GM12873 (cell line): ENCODE measurements at regions not wholly inside any gene's neighbourhood (a gene's known extent, or its start where the extent isn't known, plus 50 kb on each side); places are given as distances from the start of the nearest gene placed in this dataset.

Experiments
- TF ChIP-seq, protein P1 (sequence below): IDR thresholded peaks from 2 replicates; pipeline ENCODE4 v1.5.1; 2012; ENCODE audit warnings: low read depth, mild to moderate bottlenecking, moderate library complexity, low read length, control low read depth; ENCODE audit not compliant: insufficient read depth; ENCODE audit errors: missing control alignments

GRCh38 chr13:109629737-109630136 lies 156.6 kb downstream of the IRS2 start:
- TF ChIP-seq, protein P1, sequence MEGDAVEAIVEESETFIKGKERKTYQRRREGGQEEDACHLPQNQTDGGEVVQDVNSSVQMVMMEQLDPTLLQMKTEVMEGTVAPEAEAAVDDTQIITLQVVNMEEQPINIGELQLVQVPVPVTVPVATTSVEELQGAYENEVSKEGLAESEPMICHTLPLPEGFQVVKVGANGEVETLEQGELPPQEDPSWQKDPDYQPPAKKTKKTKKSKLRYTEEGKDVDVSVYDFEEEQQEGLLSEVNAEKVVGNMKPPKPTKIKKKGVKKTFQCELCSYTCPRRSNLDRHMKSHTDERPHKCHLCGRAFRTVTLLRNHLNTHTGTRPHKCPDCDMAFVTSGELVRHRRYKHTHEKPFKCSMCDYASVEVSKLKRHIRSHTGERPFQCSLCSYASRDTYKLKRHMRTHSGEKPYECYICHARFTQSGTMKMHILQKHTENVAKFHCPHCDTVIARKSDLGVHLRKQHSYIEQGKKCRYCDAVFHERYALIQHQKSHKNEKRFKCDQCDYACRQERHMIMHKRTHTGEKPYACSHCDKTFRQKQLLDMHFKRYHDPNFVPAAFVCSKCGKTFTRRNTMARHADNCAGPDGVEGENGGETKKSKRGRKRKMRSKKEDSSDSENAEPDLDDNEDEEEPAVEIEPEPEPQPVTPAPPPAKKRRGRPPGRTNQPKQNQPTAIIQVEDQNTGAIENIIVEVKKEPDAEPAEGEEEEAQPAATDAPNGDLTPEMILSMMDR, result no peak

DNA sequence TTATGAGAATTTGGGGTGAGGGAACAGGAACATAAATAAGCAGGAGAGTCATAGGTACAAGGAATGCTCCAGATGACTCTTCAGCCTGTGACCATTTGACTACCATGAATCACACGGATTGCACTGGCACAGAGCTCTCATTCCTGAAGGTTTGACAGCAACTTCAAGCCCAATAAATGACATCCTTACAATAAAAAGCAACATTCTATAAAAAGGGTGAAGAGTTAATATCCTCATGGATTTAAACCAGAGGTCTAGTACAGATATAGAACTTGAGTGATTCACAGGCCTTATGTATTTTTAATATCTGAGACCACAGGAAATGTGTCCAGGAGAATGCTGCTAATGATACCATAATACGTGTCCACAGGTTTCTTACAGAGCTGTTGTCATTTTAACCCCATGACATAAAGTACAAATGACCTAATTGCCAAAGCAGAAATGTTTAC lies 158.1 kb downstream of the IRS2 start:
- TF ChIP-seq, protein P1, result no peak

DNA sequence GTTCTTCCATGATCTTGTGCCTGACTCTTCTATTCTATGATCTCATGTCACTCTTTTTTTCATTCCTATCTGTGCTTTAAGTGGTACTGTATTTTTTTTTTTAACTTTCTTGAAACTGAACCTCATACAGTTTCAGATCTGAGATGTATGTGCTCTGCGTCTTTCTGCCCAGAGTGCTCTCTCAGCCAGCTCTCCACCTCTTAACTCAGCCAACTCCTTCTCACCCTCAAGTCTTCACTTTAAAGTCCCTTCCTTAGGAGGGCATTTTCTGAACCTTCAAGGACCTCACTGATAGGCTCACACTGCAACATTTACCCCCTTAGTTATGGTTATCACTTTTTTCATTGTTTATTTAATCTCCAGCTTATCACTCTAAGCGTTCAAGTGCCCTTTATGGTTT lies 158.7 kb downstream of the IRS2 start:
- TF ChIP-seq, protein P1, result no peak

- TF ChIP-seq, protein P1, result no peak
Measured at GRCh38 chr13:109626386-109627171, 159.8 kb downstream of the IRS2 start.

- TF ChIP-seq, protein P1, result no peak
Measured at GRCh38 chr13:109625156-109625555, 161.2 kb downstream of the IRS2 start.

GRCh38 chr13:109622006-109622405 lies 164.4 kb downstream of the IRS2 start:
- TF ChIP-seq, protein P1, result no peak

DNA sequence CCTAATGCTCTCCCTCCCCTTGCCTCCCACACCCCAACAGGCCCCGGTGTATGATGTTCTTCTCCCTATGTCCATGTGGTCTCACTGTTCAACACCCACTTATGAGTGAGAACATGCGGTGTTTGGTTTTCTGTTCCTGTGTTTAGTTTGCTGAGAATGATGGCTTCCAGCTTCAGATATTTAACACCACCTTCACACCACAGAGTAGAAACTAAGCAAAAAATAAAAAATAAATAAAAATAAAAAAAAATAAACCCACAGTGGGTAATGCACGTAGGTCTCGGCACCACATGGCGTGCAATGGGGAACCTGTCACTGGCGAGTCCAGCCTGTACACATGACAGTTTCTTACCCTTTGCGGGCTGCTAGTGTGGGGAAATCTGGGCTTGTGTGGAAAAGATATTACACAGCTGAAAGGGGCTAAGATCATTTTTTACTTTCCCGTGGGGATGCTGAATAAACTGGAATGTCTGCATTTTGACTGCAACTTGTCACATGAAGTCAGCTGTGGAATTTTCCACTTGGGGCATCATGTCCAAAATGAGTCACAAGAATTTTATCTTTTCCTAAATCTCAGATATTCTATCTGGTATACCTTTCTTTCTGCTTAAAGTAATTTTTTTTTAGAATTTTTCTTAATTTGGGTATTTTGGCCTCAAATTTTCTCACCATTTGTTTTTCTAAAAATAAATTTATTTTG lies 170.5 kb downstream of the IRS2 start:
- TF ChIP-seq, protein P1, result no peak
